CD14-positive monocyte (primary cell): ENCODE measurements at regions not wholly inside any gene's neighbourhood (a gene's known extent, or its start where the extent isn't known, plus 50 kb on each side); places are given as distances from the start of the nearest gene placed in this dataset.

Experiments used
- DNase-seq, 3 donors: peaks; one replicate each; pipeline ENCODE4 v3.0.0-alpha.2; 2011 to 2022
- H2AFZ ChIP-seq: 2 replicates; pipeline ENCODE4 v1.6.0; 2012; ENCODE audit warnings: mild to moderate bottlenecking, low read depth, low read length, inconsistent platforms; ENCODE audit not compliant: insufficient read depth, poor library complexity, severe bottlenecking
- H3K27ac ChIP-seq, 2 donors: 1 replicate in 1 of 2; 2 replicates in 1 of 2; pipeline ENCODE4 v1.5.1; 2012 to 2013; ENCODE audit warnings: low read length in 2 of 2, control low read depth in 1 of 2, inconsistent platforms in 1 of 2, low read depth in 1 of 2, mild to moderate bottlenecking in 1 of 2
- H3K27me3 ChIP-seq, 2 donors: one replicate each; pipeline versions ENCODE4 v1.6.0 to v1.6.1; 2011 to 2013; ENCODE audit warnings: low read length in 2 of 2; ENCODE audit not compliant: control insufficient read depth in 2 of 2, insufficient read depth in 2 of 2
- H3K36me3 ChIP-seq, 2 donors: replicated peaks in 1 of 2; 1 replicate in 1 of 2; 2 replicates in 1 of 2; pipeline versions ENCODE4 v1.5.1 to v1.6.1; 2012 to 2013; ENCODE audit warnings: low read length in 2 of 2, control low read depth in 1 of 2, inconsistent platforms in 1 of 2, mild to moderate bottlenecking in 1 of 2; ENCODE audit not compliant: insufficient read depth in 2 of 2, control insufficient read depth in 1 of 2
- H3K4me1 ChIP-seq, 2 donors: 1 replicate in 1 of 2; 2 replicates in 1 of 2; pipeline versions ENCODE4 v1.5.1 to v1.6.1; 2012 to 2013; ENCODE audit warnings: low read length in 2 of 2, control low read depth in 1 of 2, inconsistent platforms in 1 of 2, mild to moderate bottlenecking in 1 of 2, moderate library complexity in 1 of 2; ENCODE audit not compliant: insufficient read depth in 2 of 2, control insufficient read depth in 1 of 2
- H3K4me2 ChIP-seq: replicated peaks from 2 replicates; pipeline ENCODE3; 2012; ENCODE audit warnings: low read length, moderate library complexity, mild to moderate bottlenecking; ENCODE audit not compliant: poor library complexity, severe bottlenecking; ENCODE audit errors: extremely low read depth
- H3K4me3 ChIP-seq, 3 experiments: fragments of 200-600 bp in 1 of 3; sonication (generic) in 1 of 3; replicated peaks in 1 of 3; 1 replicate in 2 of 3; 2 replicates in 1 of 3; pipeline ENCODE4 v1.5.1; 2011 to 2013; ENCODE audit warnings: low read length in 3 of 3, mild to moderate bottlenecking in 3 of 3, control low read depth in 2 of 3, low read depth in 2 of 3, inconsistent platforms in 1 of 3, moderate library complexity in 1 of 3
- H3K79me2 ChIP-seq: 2 replicates; pipeline ENCODE4 v1.6.0; 2012; ENCODE audit warnings: mild to moderate bottlenecking, control low read depth, inconsistent platforms, low read length, moderate library complexity; ENCODE audit not compliant: insufficient read depth
- H3K9ac ChIP-seq: 2 replicates; pipeline ENCODE4 v1.6.0; 2017; ENCODE audit warnings: low read length, mild to moderate bottlenecking; ENCODE audit not compliant: insufficient read depth, poor library complexity, severe bottlenecking
- H3K9me3 ChIP-seq, 2 donors: replicated peaks in 1 of 2; 1 replicate in 1 of 2; 2 replicates in 1 of 2; pipeline versions ENCODE4 v1.5.1 to v1.6.1; 2012 to 2013; ENCODE audit warnings: low read length in 2 of 2, control low read depth in 1 of 2; ENCODE audit not compliant: control insufficient read depth in 1 of 2, insufficient read depth in 1 of 2
- H4K20me1 ChIP-seq: 2 replicates; pipeline ENCODE4 v1.6.0; 2012; ENCODE audit warnings: mild to moderate bottlenecking, low read length, control low read depth, moderate library complexity; ENCODE audit not compliant: insufficient read depth
- H3K27ac Mint-ChIP-seq, 7 donors: one replicate each; pipeline ENCODE4 v1.8.0; 2020; ENCODE audit warnings: mild to moderate bottlenecking in 7 of 7, mixed read lengths in 7 of 7, moderate library complexity in 6 of 7, inconsistent platforms in 2 of 7
- H3K27me3 Mint-ChIP-seq, 3 donors: one replicate each; pipeline ENCODE4 v1.8.0; 2021 to 2022; ENCODE audit warnings: low read depth in 3 of 3, mild to moderate bottlenecking in 3 of 3, mixed read lengths in 3 of 3, moderate library complexity in 3 of 3, inconsistent platforms in 1 of 3
- H3K36me3 Mint-ChIP-seq, 2 donors: one replicate each; pipeline ENCODE4 v1.8.0; 2020; ENCODE audit warnings: mixed read lengths in 2 of 2, inconsistent platforms in 1 of 2, mild to moderate bottlenecking in 1 of 2
- H3K4me1 Mint-ChIP-seq: one replicate; pipeline ENCODE4 v1.8.0; 2020; ENCODE audit warnings: mild to moderate bottlenecking, mixed read lengths
- H3K4me3 Mint-ChIP-seq, 2 donors: one replicate each; pipeline ENCODE4 v1.8.0; 2020; ENCODE audit warnings: mild to moderate bottlenecking in 2 of 2, mixed read lengths in 2 of 2, moderate library complexity in 1 of 2
- H3K9me3 Mint-ChIP-seq, 7 donors: one replicate each; pipeline ENCODE4 v1.8.0; 2020 to 2022; ENCODE audit warnings: mixed read lengths in 7 of 7, mild to moderate bottlenecking in 6 of 7, moderate library complexity in 6 of 7, inconsistent platforms in 2 of 7
- WGBS: methylation state at CpG from one replicate; pipeline ENCODE4 v1.1.5; 2013; ENCODE audit warnings: missing lambda C conversion rate; ENCODE audit not compliant: insufficient coverage; 5-methylcytosine and 5-hydroxymethylcytosine counted together
- intact Hi-C, 2 donors: fragments of 100-400 bp; cut with micrococcal nuclease; formaldehyde crosslinking; loops; one replicate each; pipeline versions ENCODE4 v1.15.0 to v1.15.1; 2023
- TF ChIP-seq, protein P1 (sequence below): fragments of 200-600 bp; IDR thresholded peaks from one replicate; pipeline ENCODE4 v1.8.0; 2022; ENCODE audit warnings: antibody characterized with exemption, mild to moderate bottlenecking

DNA sequence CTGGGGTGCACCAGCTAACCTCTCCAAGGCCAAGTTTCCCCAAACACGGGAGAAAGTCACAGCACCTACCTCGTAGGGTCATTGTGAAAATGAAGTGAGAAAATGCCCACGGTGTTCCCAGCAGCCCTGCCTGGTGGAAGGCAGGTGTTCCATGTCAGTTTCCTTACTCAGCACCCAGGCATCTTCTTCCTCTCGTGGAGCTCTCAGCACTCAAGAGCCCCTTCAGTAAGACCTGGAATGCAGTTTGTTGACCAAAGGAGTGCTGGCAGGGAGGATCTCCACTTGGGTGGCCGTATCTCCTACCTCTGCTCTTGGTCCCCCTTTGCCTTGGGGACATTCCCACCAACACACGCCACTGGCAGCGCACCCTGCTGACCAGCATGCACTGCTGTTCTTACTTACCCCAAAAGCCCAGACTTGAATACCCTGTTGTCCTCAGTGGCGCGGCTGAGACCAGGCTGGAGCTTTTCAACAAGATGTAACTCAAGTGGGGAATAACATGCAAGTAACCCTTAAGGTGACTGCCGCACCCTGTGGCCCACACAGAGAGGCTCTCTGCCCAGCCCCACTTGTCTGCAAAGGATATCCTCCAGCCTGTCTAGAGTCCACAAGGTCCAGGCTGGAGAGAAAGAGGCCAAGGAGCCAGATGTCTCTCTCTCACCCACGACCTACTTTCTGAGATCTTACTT is 201.2 kb upstream of the TMEM45B start:
- Histone ChIP-seq H4K20me1 (no peaks in the 10 kb centered on the region), H3K36me3 (no peaks in the 10 kb centered on the region), H3K9ac (no peak overlapping the region), H3K4me3 (no peak overlapping the region), H2AFZ (no peak overlapping the region), H3K4me1 (no peaks in the 10 kb centered on the region), H3K4me2 (no peak overlapping the region), H3K79me2 (no peaks in the 10 kb centered on the region), H3K9me3 (no peaks in the 10 kb centered on the region), H3K27ac (no peak overlapping the region), H3K27me3 (no peaks in the 10 kb centered on the region)
- H3K9me3 Mint-ChIP-seq = peaks cover 0 to 3% (median 0%) of the 10 kb centered on the region in 7 donors
- peaks cover 2 to 13% (median 5%) of the 10 kb centered on the region in 3 donors for H3K27me3 Mint-ChIP-seq
- no peaks in the 10 kb centered on the region for H3K36me3 Mint-ChIP-seq
- no peaks in the 10 kb centered on the region for H3K4me1 Mint-ChIP-seq
- DNase-seq = no peak
- WGBS = 92% methylated on average over 8 of the region's 11 CpGs
- TF ChIP-seq, protein P1, sequence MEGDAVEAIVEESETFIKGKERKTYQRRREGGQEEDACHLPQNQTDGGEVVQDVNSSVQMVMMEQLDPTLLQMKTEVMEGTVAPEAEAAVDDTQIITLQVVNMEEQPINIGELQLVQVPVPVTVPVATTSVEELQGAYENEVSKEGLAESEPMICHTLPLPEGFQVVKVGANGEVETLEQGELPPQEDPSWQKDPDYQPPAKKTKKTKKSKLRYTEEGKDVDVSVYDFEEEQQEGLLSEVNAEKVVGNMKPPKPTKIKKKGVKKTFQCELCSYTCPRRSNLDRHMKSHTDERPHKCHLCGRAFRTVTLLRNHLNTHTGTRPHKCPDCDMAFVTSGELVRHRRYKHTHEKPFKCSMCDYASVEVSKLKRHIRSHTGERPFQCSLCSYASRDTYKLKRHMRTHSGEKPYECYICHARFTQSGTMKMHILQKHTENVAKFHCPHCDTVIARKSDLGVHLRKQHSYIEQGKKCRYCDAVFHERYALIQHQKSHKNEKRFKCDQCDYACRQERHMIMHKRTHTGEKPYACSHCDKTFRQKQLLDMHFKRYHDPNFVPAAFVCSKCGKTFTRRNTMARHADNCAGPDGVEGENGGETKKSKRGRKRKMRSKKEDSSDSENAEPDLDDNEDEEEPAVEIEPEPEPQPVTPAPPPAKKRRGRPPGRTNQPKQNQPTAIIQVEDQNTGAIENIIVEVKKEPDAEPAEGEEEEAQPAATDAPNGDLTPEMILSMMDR = no peak
- intact Hi-C loops = no loop called here
- H3K4me3 Mint-ChIP-seq = no peak overlapping the region
- no peak overlapping the region for H3K27ac Mint-ChIP-seq

DNA sequence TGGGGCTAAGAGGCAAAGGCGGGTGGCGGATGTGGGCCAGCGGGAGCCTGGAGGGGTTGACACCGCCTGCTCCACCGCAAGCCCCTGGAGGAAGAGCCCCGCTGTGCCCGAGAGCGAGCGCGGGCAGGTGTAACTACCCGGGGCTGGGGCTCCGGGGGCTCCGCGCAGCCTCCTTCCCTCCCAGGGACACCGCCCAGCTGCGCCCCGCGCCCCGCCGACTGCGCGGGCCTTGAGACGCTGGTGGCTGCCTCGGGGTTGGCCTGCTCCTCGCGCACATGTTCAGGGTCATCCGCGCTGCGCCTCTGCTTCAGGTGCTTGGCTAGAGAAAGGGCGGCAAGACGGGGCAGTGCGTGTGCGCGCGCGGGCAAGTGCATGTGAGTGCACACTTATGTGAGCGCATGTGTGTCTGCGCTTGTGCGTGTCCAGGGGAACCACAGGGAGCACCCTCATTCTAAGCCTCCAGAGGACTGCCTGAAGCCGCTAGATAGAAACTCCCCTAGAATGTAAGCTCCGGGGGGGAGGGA is 197.5 kb upstream of the TMEM45B start:
- intact Hi-C loops = no loop called here
- no peak overlapping the region for H3K9ac ChIP-seq
- no peak for DNase-seq
- H3K79me2 ChIP-seq = no peaks in the 10 kb centered on the region
- H2AFZ ChIP-seq = no peak overlapping the region
- no peaks in the 10 kb centered on the region for H3K36me3 ChIP-seq
- no peaks in the 10 kb centered on the region for H3K4me1 ChIP-seq
- Mint-ChIP-seq H3K9me3 (peaks cover 0 to 7% (median 0%) of the 10 kb centered on the region in 7 donors), H3K4me3 (peak overlapping the region in 1 of 2 donors; percentile 18), H3K36me3 (no peaks in the 10 kb centered on the region), H3K27ac (no peak overlapping the region), H3K27me3 (peaks cover 2 to 14% (median 5%) of the 10 kb centered on the region in 3 donors), H3K4me1 (no peaks in the 10 kb centered on the region)
- no peaks in the 10 kb centered on the region for H3K9me3 ChIP-seq
- H4K20me1 ChIP-seq = no peaks in the 10 kb centered on the region
- H3K27me3 ChIP-seq = no peaks in the 10 kb centered on the region
- H3K4me3 ChIP-seq = no peak overlapping the region
- WGBS = 42% methylated on average over 37 of the region's 41 CpGs
- no peak overlapping the region for H3K4me2 ChIP-seq
- no peak overlapping the region for H3K27ac ChIP-seq
- TF ChIP-seq, protein P1 = no peak
